WTC11 (cell line): ENCODE measurements at regions not wholly inside any gene's neighbourhood (a gene's known extent, or its start where the extent isn't known, plus 50 kb on each side); places are given as distances from the start of the nearest gene placed in this dataset.
"Not testable (repeated sequence)": the region's sequence is repeated elsewhere in the genome, so short reads cannot be mapped to it uniquely, and the experiment has no call there.

ENCODE experiments used
- CDX4 ChIP-seq: fragments of 250-450 bp; sonication (Bioruptor Pico); IDR thresholded peaks from 2 replicates; pipeline ENCODE4 v1.9.0; 2021; ENCODE audit warnings: moderate library complexity, mild to moderate bottlenecking, inconsistent platforms, borderline replicate concordance
- CTCF ChIP-seq: fragments of 200-600 bp; IDR thresholded peaks from 2 replicates; pipeline ENCODE4 v1.8.0; 2022; ENCODE audit warnings: antibody characterized with exemption
- ETV6 ChIP-seq: sonication (generic); formaldehyde crosslinking; IDR thresholded peaks from 2 replicates; pipeline ENCODE4 v1.8.1; 2022; ENCODE audit warnings: mild to moderate bottlenecking, missing genetic modification reagents
- FOXJ3 ChIP-seq: sonication (generic); formaldehyde crosslinking; IDR thresholded peaks from 2 replicates; pipeline ENCODE4 v1.9.0; 2021; ENCODE audit warnings: missing genetic modification reagents, mild to moderate bottlenecking, borderline replicate concordance
- JUN ChIP-seq: sonication (generic); formaldehyde crosslinking; IDR thresholded peaks from 2 replicates; pipeline ENCODE4 v1.8.0; 2023; ENCODE audit warnings: mild to moderate bottlenecking, missing genetic modification reagents
- PRDM15 ChIP-seq: sonication (generic); formaldehyde crosslinking; IDR thresholded peaks from 2 replicates; pipeline ENCODE4 v1.8.0; 2022; ENCODE audit warnings: missing genetic modification reagents

GRCh38 chr16:22722551-22723541 lies 91.1 kb upstream of the HS3ST2 start:
- not testable (repeated sequence) for TF ChIP-seq CTCF; ETV6; FOXJ3; CDX4 (CRISPR knock-in tag); PRDM15; JUN (CRISPR knock-in tag)
